ENCODE measurements at regions not wholly inside any gene's neighbourhood (a gene's known extent, or its start where the extent isn't known, plus 50 kb on each side); places are given as distances from the start of the nearest gene placed in this dataset.

GRCh38 chr9:38213631-38214299 is 144.7 kb upstream of the SHB start:
- Histone ChIP-seq H3K79me1 (ENCODE audit: insufficient read depth, low read depth, low read length, poor library complexity, severe bottlenecking) (no peaks in the 10 kb centered on the region), H2BK5ac (ENCODE audit: insufficient read length, low read length) (no peak overlapping the region), H3K79me2 (ENCODE audit: insufficient read depth, low read length) (no peaks in the 10 kb centered on the region), H2BK20ac (ENCODE audit: low read depth, low read length, poor library complexity, severe bottlenecking) (no peak overlapping the region), H3K4me2 (ENCODE audit: insufficient read depth, insufficient read length, low read length) (no peak overlapping the region), H3T11ph (ENCODE audit: low read length) (no peak overlapping the region), H3K23ac (ENCODE audit: insufficient read length, low read depth, low read length) (no peak overlapping the region), H3K56ac (ENCODE audit: insufficient read length, low read depth, low read length) (no peak overlapping the region), H2AK5ac (ENCODE audit: insufficient read length, low read length) (no peak overlapping the region), H2BK12ac (ENCODE audit: insufficient read length, low read depth, low read length) (no peak overlapping the region), H3K9ac (ENCODE audit: extremely low read depth, insufficient read length, low read length) (no peak overlapping the region), H2AFZ (ENCODE audit: low read length) (no peak overlapping the region), H3K9me3 (ENCODE audit: control insufficient read depth, low read depth, low read length) (no peaks in the 10 kb centered on the region), H3K18ac (ENCODE audit: insufficient read length, low read depth, low read length) (no peak overlapping the region), H3K27me3 (ENCODE audit: insufficient read depth, low read length) (peaks cover 69% of the 10 kb centered on the region), H3K4me1 (ENCODE audit: insufficient read depth, low read length) (no peaks in the 10 kb centered on the region), H4K8ac (replicated peaks; ENCODE audit: insufficient read length, low read depth, low read length) (no peak overlapping the region), H2BK15ac (ENCODE audit: low read depth, low read length) (no peak overlapping the region), H3K4ac (ENCODE audit: low read depth, low read length) (no peak overlapping the region), H3K14ac (ENCODE audit: insufficient read depth, low read length) (no peak overlapping the region), H3K23me2 (ENCODE audit: insufficient read length, low read depth, low read length, poor library complexity, severe bottlenecking) (no peaks in the 10 kb centered on the region), H4K20me1 (ENCODE audit: control insufficient read depth, insufficient read depth, insufficient read length) (no peaks in the 10 kb centered on the region), H3K27ac (ENCODE audit: insufficient read length, low read depth, low read length) (no peak overlapping the region), H4K5ac (ENCODE audit: insufficient read length, low read depth, low read length) (no peak overlapping the region), H4K91ac (ENCODE audit: insufficient read length, low read depth, low read length) (no peak overlapping the region), H2BK120ac (ENCODE audit: low read depth, low read length, poor library complexity, severe bottlenecking) (no peak overlapping the region)
- peaks cover 0 to 10% of the 10 kb centered on the region in 2 experiments; a peak in 2 of 5 replicates for H3K9me3 Mint-ChIP-seq
- no peak overlapping the region; a peak in 1 of 7 replicates for H3K27ac Mint-ChIP-seq
- WGBS (ENCODE audit: extremely low coverage, insufficient read length, low lambda C conversion rate) = no CpG with 5 or more reads among the region's 2 CpGs
- DNase-seq = no peak
- no peak for TF ChIP-seq CTCF (conservative IDR thresholded peaks at IDR 0.05)
- H3K36me3 Mint-ChIP-seq (ENCODE audit: insufficient read depth in 1 of 3, low read depth in 3 of 3) = no peaks in the 10 kb centered on the region
- no peak overlapping the region; a peak in 1 of 5 replicates for H3K4me3 Mint-ChIP-seq
- peaks cover 14 to 22% of the 10 kb centered on the region in 2 experiments for H3K4me1 Mint-ChIP-seq
- H3K27me3 Mint-ChIP-seq (ENCODE audit: low read depth) = peaks cover 100% of the 10 kb centered on the region

All from H9 (cell line).